Erythroblast (primary cell): ENCODE measurements at regions not wholly inside any gene's neighbourhood (a gene's known extent, or its start where the extent isn't known, plus 50 kb on each side); places are given as distances from the start of the nearest gene placed in this dataset.

Experiments used
- GATA1 ChIP-seq: IDR thresholded peaks from 2 replicates; pipeline ENCODE4 v1.6.1; 2011; ENCODE audit warnings: low read depth, mild to moderate bottlenecking, control low read depth, low read length, moderate library complexity
- POLR2A ChIP-seq: IDR thresholded peaks from 2 replicates; pipeline ENCODE4 v1.6.1; 2011; ENCODE audit warnings: mild to moderate bottlenecking, low read length

- no peak for TF ChIP-seq POLR2A
- no peak for TF ChIP-seq GATA1
Observed at GRCh38 chr2:194343167-194343566, 1313.9 kb upstream of the SLC39A10 start.
